A673 (cell line): ENCODE measurements at regions not wholly inside any gene's neighbourhood (a gene's known extent, or its start where the extent isn't known, plus 50 kb on each side); places are given as distances from the start of the nearest gene placed in this dataset.

Source experiments
- BruUV-seq: library from RNA; stranded (reverse); fragments of 400-500 nt; replicated peaks from 2 replicates; lab custom pipeline; 2021; lab: Mats Ljungman, UMichigan
- CTCF ChIA-PET: fragments of 300-600 bp; sonication (Branson Sonifier 250); formaldehyde crosslinking; loops from one replicate; lab custom pipeline; 2022; ENCODE audit warnings: antibody characterized with exemption; lab: Charles Lee
- POLR2A ChIA-PET: fragments of 300-600 bp; sonication (Branson Sonifier 250); formaldehyde crosslinking; loops from one replicate; lab custom pipeline; 2022; ENCODE audit warnings: antibody characterized with exemption; ENCODE audit not compliant: low non-redundant PET; lab: Charles Lee
- DNase-seq: peaks from one replicate; pipeline ENCODE4 v3.0.0-alpha.2; 2015; ENCODE audit warnings: low spot score
- H3K27ac ChIP-seq: fragments of 200-600 bp; sonication (generic); 2 replicates; pipeline ENCODE4 v1.5.1; 2016; ENCODE audit warnings: mixed run types, low read depth, mild to moderate bottlenecking, mixed read lengths, antibody characterized with exemption, low read length; ENCODE audit not compliant: poor library complexity, severe bottlenecking
- H3K27me3 ChIP-seq: fragments of 200-600 bp; sonication (generic); replicated peaks from 2 replicates; pipeline ENCODE4 v1.6.1; 2017; ENCODE audit warnings: mixed run types, low read depth, mild to moderate bottlenecking, mixed read lengths, antibody characterized with exemption, low read length; ENCODE audit not compliant: insufficient read depth, poor library complexity
- H3K36me3 ChIP-seq: fragments of 200-600 bp; sonication (generic); 2 replicates; pipeline ENCODE4 v1.6.1; 2016; ENCODE audit warnings: mixed run types, mild to moderate bottlenecking, mixed read lengths, antibody characterized with exemption, low read length; ENCODE audit not compliant: insufficient read depth, poor library complexity, severe bottlenecking
- H3K4me1 ChIP-seq: fragments of 200-600 bp; sonication (generic); 2 replicates; pipeline ENCODE4 v1.6.1; 2017; ENCODE audit warnings: mixed run types, mild to moderate bottlenecking, mixed read lengths, antibody characterized with exemption, low read length; ENCODE audit not compliant: insufficient read depth, poor library complexity, severe bottlenecking
- H3K4me3 ChIP-seq: fragments of 200-600 bp; sonication (generic); 2 replicates; pipeline ENCODE4 v1.5.1; 2016; ENCODE audit warnings: low read depth, mixed run types, mild to moderate bottlenecking, mixed read lengths, low read length; ENCODE audit not compliant: poor library complexity, severe bottlenecking
- H3K9me3 ChIP-seq: fragments of 200-600 bp; sonication (generic); 2 replicates; pipeline ENCODE4 v1.6.1; 2016; ENCODE audit warnings: mixed run types, low read depth, mild to moderate bottlenecking, mixed read lengths, antibody characterized with exemption, low read length; ENCODE audit not compliant: poor library complexity, severe bottlenecking
- CTCF ChIP-seq: fragments of 300-800, 200-600 bp; sonication (generic); conservative IDR thresholded peaks from 2 replicates; pipeline ENCODE4 v1.5.1; 2017; ENCODE audit warnings: low read depth, mild to moderate bottlenecking, antibody characterized with exemption, low read length, moderate library complexity, mixed read lengths
- EZH2 ChIP-seq: fragments of 200-600 bp; sonication (generic); IDR thresholded peaks from 2 replicates; pipeline ENCODE4 v1.6.1; 2017; ENCODE audit warnings: borderline replicate concordance, low read depth, mild to moderate bottlenecking, mixed read lengths, antibody characterized with exemption, low read length; ENCODE audit not compliant: poor library complexity, severe bottlenecking
- intact Hi-C: fragments of 100-400 bp; cut with micrococcal nuclease; formaldehyde crosslinking; loops from one replicate; pipeline ENCODE4 v1.10.0; 2022; ENCODE audit not compliant: unreplicated experiment

DNA sequence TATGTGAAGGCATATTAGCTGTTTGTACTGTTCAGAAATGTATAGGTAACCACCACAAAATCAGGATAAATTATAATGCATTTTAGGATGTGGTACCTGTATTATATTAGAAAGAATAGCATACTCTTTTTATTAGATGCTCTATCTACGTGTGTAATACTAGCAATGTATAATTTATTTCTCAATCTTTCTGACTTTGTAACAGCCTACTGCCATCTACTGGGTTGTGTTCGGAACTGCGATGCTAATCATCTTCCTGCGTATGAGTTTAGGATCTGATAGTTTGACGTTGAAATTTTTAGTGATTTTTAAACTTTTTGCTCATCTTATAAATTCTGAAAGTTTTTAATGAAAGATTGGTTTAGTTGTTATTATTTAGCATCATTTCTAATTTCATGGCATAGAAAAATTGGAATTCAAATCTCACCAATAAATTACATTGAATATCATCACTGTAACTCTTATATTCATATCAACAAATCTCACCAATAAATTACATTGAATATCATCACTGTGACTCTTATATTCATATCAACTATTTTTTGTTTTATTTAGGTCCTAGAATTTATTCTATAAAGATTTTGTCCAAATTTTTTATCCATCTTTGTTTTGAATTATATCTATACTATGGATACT, 322.7 kb upstream of the ZNF717 start:
- BruUV-seq = no TSS peak

GRCh38 chr3:76111808-76112207, 326.5 kb upstream of the ZNF717 start:
- no peak for DNase-seq
- Histone ChIP-seq H3K27me3 (no peaks in the 10 kb centered on the region), H3K4me3 (no peak overlapping the region), H3K36me3 (no peaks in the 10 kb centered on the region), H3K27ac (no peak overlapping the region), H3K4me1 (no peaks in the 10 kb centered on the region), H3K9me3 (no peaks in the 10 kb centered on the region)
- no TSS peak for BruUV-seq
- no peak for TF ChIP-seq EZH2
- no peak for TF ChIP-seq CTCF
- intact Hi-C loops = no loop called here
- POLR2A ChIA-PET = no interaction called here
- CTCF ChIA-PET = no interaction called here

More for the DNA sequence above, 322.7 kb upstream of the ZNF717 start:
- Histone ChIP-seq H3K27ac (no peak overlapping the region), H3K4me1 (no peaks in the 10 kb centered on the region), H3K27me3 (no peaks in the 10 kb centered on the region), H3K4me3 (no peak overlapping the region), H3K9me3 (no peaks in the 10 kb centered on the region), H3K36me3 (no peaks in the 10 kb centered on the region)
- CTCF ChIA-PET = no interaction called here
- intact Hi-C loops = loop anchor here (5.0 kb wide), 2 partner anchors 86 to 291 kb away; no protein-coding TSS in a partner anchor
- DNase-seq = peak; percentile 28
- POLR2A ChIA-PET = no interaction called here
- TF ChIP-seq EZH2 (no peak), CTCF (peak; percentile 64)

DNA sequence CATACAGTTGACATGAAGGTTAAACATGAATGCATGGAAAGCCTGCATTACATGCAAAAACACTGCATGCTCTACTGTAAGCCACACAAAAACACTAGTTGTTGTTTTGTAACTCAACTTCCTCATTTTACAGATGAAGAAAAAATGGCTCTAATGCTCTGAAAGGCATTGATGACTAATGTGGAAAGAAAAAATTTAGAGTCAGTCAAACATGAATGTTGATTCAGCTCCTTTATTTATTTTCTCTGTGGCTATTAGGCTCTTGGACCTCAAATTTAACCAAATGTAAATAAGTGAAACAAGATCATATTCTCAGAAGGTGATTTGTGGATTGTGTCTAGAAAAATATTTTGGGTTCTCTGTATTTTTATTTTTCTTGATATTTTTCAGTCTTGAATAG, 336.7 kb upstream of the ZNF717 start:
- POLR2A ChIA-PET = no interaction called here
- TF ChIP-seq EZH2 (no peak), CTCF (no peak)
- intact Hi-C loops = no loop called here
- Histone ChIP-seq H3K36me3 (no peaks in the 10 kb centered on the region), H3K4me3 (no peak overlapping the region), H3K9me3 (no peaks in the 10 kb centered on the region), H3K27me3 (no peaks in the 10 kb centered on the region), H3K4me1 (no peaks in the 10 kb centered on the region), H3K27ac (no peak overlapping the region)
- CTCF ChIA-PET = no interaction called here
- no TSS peak for BruUV-seq
- no peak for DNase-seq
